HCT116 (cell line): ENCODE measurements at regions not wholly inside any gene's neighbourhood (a gene's known extent, or its start where the extent isn't known, plus 50 kb on each side); places are given as distances from the start of the nearest gene placed in this dataset.

Source experiments
- ATAC-seq: fragments of 200-7000 bp; cut with Tn5 transposase; 2 replicates; pipeline ENCODE4 v1.9.1; 2020; ENCODE audit warnings: mild to moderate bottlenecking, moderate library complexity
- BruUV-seq: library from RNA; stranded (reverse); fragments of 400-500 nt; replicated peaks from 2 replicates; lab custom pipeline; 2021; lab: Mats Ljungman, UMichigan
- CTCF ChIA-PET: fragments of 300-600 bp; sonication (Branson Sonifier 250); formaldehyde crosslinking; loops from one replicate; lab custom pipeline; 2021; ENCODE audit warnings: antibody characterized with exemption; lab: Charles Lee
- POLR2A ChIA-PET: fragments of 300-600, 350-600 bp; sonication (Branson Sonifier 250); formaldehyde crosslinking; loops from one replicate; lab custom pipeline; 2021; ENCODE audit warnings: antibody characterized with exemption; lab: Charles Lee
- RAD21 ChIA-PET, 2 experiments: fragments of 300-600 bp; sonication (Branson Sonifier 250); formaldehyde crosslinking; loops; one replicate each; lab custom pipeline; 2023; ENCODE audit warnings: low total read pairs in 2 of 2; ENCODE audit not compliant: uncharacterized antibody in 2 of 2, unreplicated experiment in 2 of 2, low non-redundant PET in 1 of 2; lab: Charles Lee
- DNase-seq: peaks from one replicate; pipeline ENCODE4 v3.0.0-alpha.2; 2010; ENCODE audit warnings: low read depth, low spot score
- H2AFZ ChIP-seq: fragments of 200-600 bp; shearing (Covaris generic), sonication (generic); 2 replicates; pipeline ENCODE4 v1.6.1; 2017; ENCODE audit warnings: low read depth, mixed run types, mixed read lengths, antibody characterized with exemption, low read length; ENCODE audit not compliant: poor library complexity, severe bottlenecking
- H3K27ac ChIP-seq: 2 replicates; pipeline ENCODE4 v1.5.1; 2012; ENCODE audit warnings: low read depth, low read length
- H3K27me3 ChIP-seq: fragments of 200-600 bp; sonication (generic); 2 replicates; pipeline ENCODE4 v1.6.1; 2016; ENCODE audit warnings: mixed run types, low read length, mixed read lengths; ENCODE audit not compliant: insufficient read depth
- H3K36me3 ChIP-seq, 2 experiments: fragments of 200-500 bp in 1 of 2; fragments of 200-600 bp in 1 of 2; sonication (Bioruptor generic) in 1 of 2; sonication (generic) in 1 of 2; 2 replicates each; pipeline versions ENCODE4 v1.5.1 to v1.6.1; 2014 to 2016; ENCODE audit warnings: low read length in 2 of 2, inconsistent platforms in 1 of 2, mixed read lengths in 1 of 2, mixed run types in 1 of 2; ENCODE audit not compliant: insufficient read depth in 2 of 2, control insufficient read depth in 1 of 2
- H3K4me1 ChIP-seq, 2 experiments: fragments of 200-600 bp in 1 of 2; sonication (generic) in 1 of 2; 2 replicates each; pipeline versions ENCODE4 v1.5.1 to v1.6.1; 2012 to 2017; ENCODE audit warnings: low read length in 2 of 2, inconsistent platforms in 1 of 2, mild to moderate bottlenecking in 1 of 2, mixed read lengths in 1 of 2, mixed run types in 1 of 2, moderate library complexity in 1 of 2; ENCODE audit not compliant: insufficient read depth in 2 of 2, control insufficient read depth in 1 of 2
- H3K4me2 ChIP-seq: fragments of 200-600 bp; sonication (generic); 2 replicates; pipeline ENCODE4 v1.6.1; 2017; ENCODE audit warnings: mixed run types, low read length, mixed read lengths
- H3K4me3 ChIP-seq, 2 experiments: fragments of 200-600 bp in 1 of 2; sonication (generic) in 1 of 2; replicated peaks in 1 of 2; 2 replicates each; pipeline ENCODE4 v1.5.1; 2011 to 2016; ENCODE audit warnings: low read length in 2 of 2, control low read depth in 1 of 2, low read depth in 1 of 2, mild to moderate bottlenecking in 1 of 2, mixed read lengths in 1 of 2, mixed run types in 1 of 2
- H3K79me2 ChIP-seq: fragments of 200-600 bp; sonication (generic); 2 replicates; pipeline ENCODE4 v1.6.1; 2017; ENCODE audit warnings: mild to moderate bottlenecking, mixed run types, low read length, moderate library complexity, mixed read lengths; ENCODE audit not compliant: insufficient read depth
- H3K9ac ChIP-seq: fragments of 200-600 bp; sonication (generic); 2 replicates; pipeline ENCODE4 v1.6.1; 2016; ENCODE audit warnings: low read length, mixed read lengths
- H3K9me2 ChIP-seq: fragments of 200-600 bp; sonication (generic), shearing (Covaris generic); 2 replicates; pipeline ENCODE4 v1.6.1; 2017; ENCODE audit warnings: mixed run types, mild to moderate bottlenecking, moderate library complexity; ENCODE audit not compliant: insufficient read depth
- H3K9me3 ChIP-seq, 2 experiments: fragments of 200-500 bp in 1 of 2; fragments of 200-600 bp in 1 of 2; sonication (Bioruptor generic) in 1 of 2; sonication (generic) in 1 of 2; 2 replicates each; pipeline ENCODE4 v1.6.1; 2014 to 2017; ENCODE audit warnings: low read length in 2 of 2, mixed read lengths in 2 of 2, inconsistent platforms in 1 of 2, low read depth in 1 of 2, mild to moderate bottlenecking in 1 of 2, mixed run types in 1 of 2, moderate library complexity in 1 of 2; ENCODE audit not compliant: control insufficient read depth in 1 of 2, insufficient read depth in 1 of 2
- H4K20me1 ChIP-seq: fragments of 200-600 bp; sonication (generic), shearing (Covaris generic); 2 replicates; pipeline ENCODE4 v1.6.1; 2017; ENCODE audit warnings: mixed run types, mild to moderate bottlenecking, moderate library complexity; ENCODE audit not compliant: insufficient read depth
- ATF3 ChIP-seq: IDR thresholded peaks from 2 replicates; pipeline ENCODE4 v1.6.1; 2012
- CBX3 ChIP-seq: IDR thresholded peaks from 2 replicates; pipeline ENCODE4 v1.6.1; 2012; ENCODE audit warnings: low read depth
- CEBPB ChIP-seq: IDR thresholded peaks from 2 replicates; pipeline ENCODE4 v1.6.1; 2012; ENCODE audit warnings: low read depth
- EGR1 ChIP-seq: IDR thresholded peaks from 2 replicates; pipeline ENCODE4 v1.6.1; 2012; ENCODE audit warnings: low read depth
- ELF1 ChIP-seq: IDR thresholded peaks from 2 replicates; pipeline ENCODE4 v1.6.1; 2012; ENCODE audit warnings: low read depth, borderline replicate concordance
- EZH2 ChIP-seq: fragments of 200-600 bp; sonication (generic); IDR thresholded peaks from 2 replicates; pipeline ENCODE4 v1.6.1; 2017; ENCODE audit warnings: antibody characterized with exemption, mixed run types
- JUND ChIP-seq: IDR thresholded peaks from 2 replicates; pipeline ENCODE4 v1.6.1; 2012
- REST ChIP-seq: IDR thresholded peaks from 2 replicates; pipeline ENCODE4 v1.6.1; 2012; ENCODE audit warnings: low read depth
- SIN3A ChIP-seq: IDR thresholded peaks from 2 replicates; pipeline ENCODE4 v1.6.1; 2012; ENCODE audit warnings: low read depth
- TCF7L2 ChIP-seq: IDR thresholded peaks from 2 replicates; pipeline ENCODE4 v1.7.0; 2011; ENCODE audit warnings: borderline replicate concordance, inconsistent platforms; ENCODE audit not compliant: insufficient read depth, insufficient read length; ENCODE audit errors: extremely low read depth
- YY1 ChIP-seq: IDR thresholded peaks from 2 replicates; pipeline ENCODE4 v1.6.1; 2011; ENCODE audit warnings: low read length, low read depth, moderate library complexity, mild to moderate bottlenecking; ENCODE audit not compliant: insufficient replicate concordance; ENCODE audit errors: extremely low read depth
- ZFX ChIP-seq: fragments of 450-650 bp; IDR thresholded peaks from 2 replicates; pipeline ENCODE4 v1.6.1; 2017
- ZNF274 ChIP-seq: fragments of 200-500 bp; sonication (Bioruptor generic); IDR thresholded peaks from 2 replicates; pipeline ENCODE4 v1.6.1; 2014; ENCODE audit warnings: mild to moderate bottlenecking, low read depth, low read length, inconsistent platforms
- intact Hi-C: fragments of 100-400 bp; cut with micrococcal nuclease; formaldehyde crosslinking; loops from 2 replicates; pipeline ENCODE4 v1.10.0; 2022
- TF ChIP-seq, protein P1 (sequence below), 3 experiments: fragments of 200-600 bp in 1 of 3; sonication (generic) in 1 of 3; IDR thresholded peaks in 2 of 3; conservative IDR thresholded peaks in 1 of 3; 2 replicates each; pipeline ENCODE4 v1.5.1; 2012 to 2017; ENCODE audit warnings: low read depth in 2 of 3, low read length in 2 of 3, antibody characterized with exemption in 1 of 3, borderline replicate concordance in 1 of 3, control low read depth in 1 of 3, mild to moderate bottlenecking in 1 of 3, mixed read lengths in 1 of 3, mixed run types in 1 of 3, moderate library complexity in 1 of 3; ENCODE audit not compliant: insufficient read depth in 1 of 3
- TF ChIP-seq, protein P2 (sequence below): IDR thresholded peaks from 2 replicates; pipeline ENCODE4 v1.6.1; 2012

- POLR2A ChIA-PET: no interaction called here
- H3K27me3 ChIP-seq: no peaks in the 10 kb centered on the region
- intact Hi-C loops: no loop called here
- CTCF ChIA-PET: no interaction called here
- H3K27ac ChIP-seq: no peak overlapping the region
- peaks cover 0 to 12% of the 10 kb centered on the region in 2 experiments; a peak in 1 of 4 replicates for H3K9me3 ChIP-seq
- no peaks in the 10 kb centered on the region for H3K79me2 ChIP-seq
- H3K9ac ChIP-seq: no peak overlapping the region
- H4K20me1 ChIP-seq: no peaks in the 10 kb centered on the region
- no TSS peak for BruUV-seq
- TF ChIP-seq ATF3: no peak
- TF ChIP-seq, protein P1, sequence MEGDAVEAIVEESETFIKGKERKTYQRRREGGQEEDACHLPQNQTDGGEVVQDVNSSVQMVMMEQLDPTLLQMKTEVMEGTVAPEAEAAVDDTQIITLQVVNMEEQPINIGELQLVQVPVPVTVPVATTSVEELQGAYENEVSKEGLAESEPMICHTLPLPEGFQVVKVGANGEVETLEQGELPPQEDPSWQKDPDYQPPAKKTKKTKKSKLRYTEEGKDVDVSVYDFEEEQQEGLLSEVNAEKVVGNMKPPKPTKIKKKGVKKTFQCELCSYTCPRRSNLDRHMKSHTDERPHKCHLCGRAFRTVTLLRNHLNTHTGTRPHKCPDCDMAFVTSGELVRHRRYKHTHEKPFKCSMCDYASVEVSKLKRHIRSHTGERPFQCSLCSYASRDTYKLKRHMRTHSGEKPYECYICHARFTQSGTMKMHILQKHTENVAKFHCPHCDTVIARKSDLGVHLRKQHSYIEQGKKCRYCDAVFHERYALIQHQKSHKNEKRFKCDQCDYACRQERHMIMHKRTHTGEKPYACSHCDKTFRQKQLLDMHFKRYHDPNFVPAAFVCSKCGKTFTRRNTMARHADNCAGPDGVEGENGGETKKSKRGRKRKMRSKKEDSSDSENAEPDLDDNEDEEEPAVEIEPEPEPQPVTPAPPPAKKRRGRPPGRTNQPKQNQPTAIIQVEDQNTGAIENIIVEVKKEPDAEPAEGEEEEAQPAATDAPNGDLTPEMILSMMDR (IDR thresholded peaks at IDR 0.05 in 2 of 3, conservative IDR thresholded peaks at IDR 0.05 in 1 of 3; ENCODE audit: borderline replicate concordance in 1 of 3, insufficient read depth in 1 of 3, low read depth in 2 of 3, low read length in 2 of 3): no peak
- TF ChIP-seq CEBPB: no peak
- TF ChIP-seq ZNF274: no peak
- H3K9me2 ChIP-seq: no peaks in the 10 kb centered on the region
- RAD21 ChIA-PET: no interaction called here
- no peak overlapping the region for H3K4me2 ChIP-seq
- ATAC-seq (no peak), DNase-seq (no peak)
- H3K4me3 ChIP-seq: no peak overlapping the region
- H3K36me3 ChIP-seq: no peaks in the 10 kb centered on the region
- no peak overlapping the region for H2AFZ ChIP-seq
- H3K4me1 ChIP-seq: no peaks in the 10 kb centered on the region
Measured at GRCh38 chr18:39854291-39854690, 2100.7 kb upstream of the PIK3C3 start.

GRCh38 chr18:39846265-39846664 is 2108.8 kb upstream of the PIK3C3 start:
- ChIA-PET POLR2A (no interaction called here), RAD21 (no interaction called here), CTCF (no interaction called here)
- Histone ChIP-seq H3K4me3 (no peak overlapping the region), H3K4me2 (no peak overlapping the region), H3K27ac (no peak overlapping the region), H3K79me2 (no peaks in the 10 kb centered on the region), H3K9me3 (0 out of 4 replicates have a peak, but pooled peaks cover 0 to 3% of the 10 kb centered on the region in 2 experiments), H3K27me3 (no peaks in the 10 kb centered on the region), H3K9me2 (no peaks in the 10 kb centered on the region), H4K20me1 (no peaks in the 10 kb centered on the region), H3K4me1 (peaks cover 0 to 6% of the 10 kb centered on the region in 2 experiments; a peak in 1 of 4 replicates), H3K9ac (no peak overlapping the region), H2AFZ (no peak overlapping the region), H3K36me3 (no peaks in the 10 kb centered on the region)
- ATAC-seq: no peak
- DNase-seq: no peak
- intact Hi-C loops: no loop called here
- BruUV-seq: no TSS peak
- TF ChIP-seq, protein P2, sequence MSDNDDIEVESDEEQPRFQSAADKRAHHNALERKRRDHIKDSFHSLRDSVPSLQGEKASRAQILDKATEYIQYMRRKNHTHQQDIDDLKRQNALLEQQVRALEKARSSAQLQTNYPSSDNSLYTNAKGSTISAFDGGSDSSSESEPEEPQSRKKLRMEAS: no peak
- TF ChIP-seq ZNF274: no peak
- no peak for TF ChIP-seq ATF3
- no peak for TF ChIP-seq SIN3A
- no peak for TF ChIP-seq JUND
- TF ChIP-seq CEBPB: no peak
- no peak for TF ChIP-seq YY1
- no peak for TF ChIP-seq EGR1
- no peak for TF ChIP-seq ZFX
- no peak for TF ChIP-seq CBX3
- no peak for TF ChIP-seq ELF1
- no peak for TF ChIP-seq EZH2
- TF ChIP-seq TCF7L2: no peak
- no peak for TF ChIP-seq REST
